ENCODE measurements at regions not wholly inside any gene's neighbourhood (a gene's known extent, or its start where the extent isn't known, plus 50 kb on each side); places are given as distances from the start of the nearest gene placed in this dataset.

DNA sequence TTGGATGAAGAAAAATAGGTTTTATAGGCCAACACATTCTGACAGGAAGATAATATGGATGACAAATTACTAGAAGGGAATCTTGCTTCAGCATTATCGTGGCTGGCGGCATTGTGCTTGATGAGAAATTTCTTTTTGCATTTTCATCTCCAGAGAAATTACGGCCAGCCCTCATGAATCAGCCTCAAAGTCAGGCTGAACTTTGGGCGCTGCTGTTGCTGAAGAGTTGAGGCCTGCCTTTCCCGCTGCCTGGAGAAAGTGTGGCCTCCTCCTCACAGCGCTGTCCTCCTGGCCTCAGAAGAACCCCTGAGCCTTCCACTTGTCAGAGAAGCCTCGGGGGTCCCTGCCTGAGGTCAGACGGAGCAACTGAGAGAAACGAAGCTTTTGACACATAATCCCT is 272.4 kb upstream of the KCNIP4 start:
- DNase-seq (ENCODE audit: low read depth in 2 of 2), result no peak

GRCh38 chr4:22217480-22217879 is 268.9 kb upstream of the KCNIP4 start:
- DNase-seq (ENCODE audit: low read depth in 2 of 2), result no peak

DNA sequence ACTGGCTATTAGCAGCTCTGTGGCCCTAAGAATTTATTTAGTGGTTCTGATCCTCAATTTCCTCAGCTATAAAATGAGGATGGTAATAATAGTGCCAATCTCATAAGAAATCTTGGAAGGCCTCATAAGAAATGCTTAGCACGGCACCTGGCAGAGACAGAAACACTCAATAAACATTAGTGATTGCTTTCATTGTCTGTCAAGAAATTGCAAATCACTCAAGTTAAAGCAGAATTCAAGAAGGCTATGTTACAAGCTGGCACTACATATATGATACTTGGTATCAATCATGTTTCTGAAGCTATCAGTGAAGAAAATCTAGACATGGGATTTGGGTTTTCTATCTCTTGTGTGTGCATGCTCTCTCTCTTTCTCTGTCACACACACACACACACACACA is 267.7 kb upstream of the KCNIP4 start:
- DNase-seq (ENCODE audit: low read depth in 2 of 2), result no peak

GRCh38 chr4:22215084-22215483 is 266.5 kb upstream of the KCNIP4 start:
- no peak for DNase-seq (ENCODE audit: low read depth in 2 of 2)

DNA sequence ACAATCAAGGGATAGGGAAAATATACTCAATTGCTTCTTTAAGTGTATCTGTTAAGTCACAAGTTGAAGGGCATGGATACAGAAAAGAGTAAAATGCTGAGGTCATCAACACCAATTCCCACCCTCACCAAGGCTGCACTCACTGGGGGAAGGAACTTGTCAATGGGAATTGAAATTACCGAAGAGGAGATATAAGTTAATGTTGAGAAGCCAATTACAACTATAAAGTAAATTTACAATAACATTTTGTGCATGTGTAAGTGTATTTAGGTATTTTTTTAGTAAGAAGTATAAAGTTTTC is 255.1 kb upstream of the KCNIP4 start:
- no peak for DNase-seq (ENCODE audit: low read depth in 2 of 2)

DNA sequence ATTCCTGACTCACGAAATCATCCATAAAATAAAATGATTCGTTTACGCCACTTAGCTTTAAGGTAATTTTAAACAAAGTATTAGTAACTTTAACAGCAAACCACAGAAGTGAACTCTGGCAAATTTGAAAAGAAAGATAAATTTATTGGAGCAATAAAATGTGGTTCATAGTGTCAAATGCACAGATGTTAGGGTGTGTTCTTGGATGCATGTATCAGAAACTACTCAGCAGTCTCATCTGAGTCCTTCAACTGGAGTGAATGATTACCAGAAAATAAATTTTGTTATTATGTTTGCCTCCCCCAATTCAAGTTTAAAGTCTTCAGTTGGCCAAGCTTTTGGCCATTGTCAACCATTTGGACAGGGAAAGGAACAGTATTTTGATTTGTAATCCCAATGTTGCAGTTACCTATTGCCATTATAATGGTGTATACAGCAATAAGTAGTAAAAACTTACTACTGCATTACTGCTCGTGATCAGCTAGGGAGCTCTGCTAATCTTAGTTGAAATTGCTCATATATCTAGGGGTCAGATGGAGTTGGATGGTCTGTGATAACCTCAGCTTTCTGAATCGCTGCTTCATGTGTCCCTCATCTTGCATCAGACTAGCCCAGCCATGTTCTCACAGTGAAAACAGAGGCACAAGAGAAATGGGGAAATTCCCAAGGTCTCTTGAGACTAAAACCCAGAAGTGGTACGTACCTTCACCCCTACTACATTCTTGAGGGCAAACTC is 254.6 kb upstream of the KCNIP4 start:
- DNase-seq (ENCODE audit: low read depth in 2 of 2), result no peak

- DNase-seq (ENCODE audit: low read depth in 2 of 2), result no peak
These were observed 253.8 kb upstream of the KCNIP4 start for GRCh38 chr4:22202246-22202974.

- DNase-seq (ENCODE audit: low read depth in 2 of 2), result no peak
These were observed 252.7 kb upstream of the KCNIP4 start for GRCh38 chr4:22201256-22201655.

GRCh38 chr4:22196551-22196950 is 248.0 kb upstream of the KCNIP4 start:
- no peak for DNase-seq (ENCODE audit: low read depth in 2 of 2)

GRCh38 chr4:22192084-22192511 is 243.5 kb upstream of the KCNIP4 start:
- DNase-seq (ENCODE audit: low read depth in 2 of 2), result no peak

GRCh38 chr4:22191565-22191964 is 243.0 kb upstream of the KCNIP4 start:
- no peak for DNase-seq (ENCODE audit: low read depth in 2 of 2)

- no peak for DNase-seq (ENCODE audit: low read depth in 2 of 2)
These were observed 242.3 kb upstream of the KCNIP4 start for GRCh38 chr4:22190855-22191254.

DNA sequence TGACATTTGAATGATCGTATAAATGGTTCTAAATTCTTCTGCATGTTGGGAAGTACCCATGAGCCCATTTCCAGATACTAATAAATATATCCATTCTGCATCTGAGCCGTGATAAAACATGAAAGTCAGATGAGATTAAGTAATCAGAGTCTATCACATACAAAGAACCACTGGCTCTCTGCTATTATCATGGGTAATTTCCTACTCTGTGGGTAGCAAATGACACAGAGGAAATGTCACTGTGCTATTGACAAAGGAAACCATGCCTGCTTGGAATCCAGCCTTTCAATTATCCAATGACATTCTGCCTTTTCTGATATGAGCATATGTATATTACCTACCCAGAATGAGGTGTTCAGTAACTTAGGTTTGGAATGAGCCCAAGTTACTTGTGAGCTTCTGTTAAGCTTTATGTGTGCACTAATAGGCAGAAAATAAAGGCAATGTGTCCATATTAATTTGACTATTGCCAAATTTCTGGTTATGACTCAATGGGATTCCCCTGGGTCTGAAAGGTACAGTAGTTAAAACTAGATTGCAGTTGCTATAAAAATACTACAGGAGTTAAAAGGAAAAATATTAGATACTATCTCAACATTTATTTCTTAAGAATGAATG is 238.7 kb upstream of the KCNIP4 start:
- no peak for DNase-seq (ENCODE audit: low read depth in 2 of 2)

DNA sequence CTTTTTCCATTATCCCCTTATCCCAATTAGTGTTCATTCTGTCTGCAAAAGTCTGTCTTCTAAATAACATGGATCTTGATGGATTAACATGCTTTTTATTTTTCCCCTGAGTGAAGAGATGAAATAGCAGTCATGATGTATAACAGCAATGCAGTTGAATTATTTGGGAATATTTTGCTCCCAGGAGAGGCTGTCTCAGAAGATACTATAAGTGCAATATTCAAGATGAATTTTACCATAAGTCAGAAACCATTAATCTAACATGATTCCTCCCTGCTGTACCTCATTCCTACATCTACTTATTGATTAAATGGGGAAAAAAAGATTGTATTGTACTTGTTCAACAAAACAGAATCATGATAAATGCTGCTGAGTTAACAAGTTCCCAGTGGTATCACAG is 233.2 kb upstream of the KCNIP4 start:
- no peak for DNase-seq (ENCODE audit: low read depth in 2 of 2)

GRCh38 chr4:22179124-22179874 is 230.7 kb upstream of the KCNIP4 start:
- DNase-seq (ENCODE audit: low read depth in 2 of 2), result no peak

GRCh38 chr4:22174640-22175039 is 226.1 kb upstream of the KCNIP4 start:
- no peak for DNase-seq (ENCODE audit: low read depth in 2 of 2)

DNA sequence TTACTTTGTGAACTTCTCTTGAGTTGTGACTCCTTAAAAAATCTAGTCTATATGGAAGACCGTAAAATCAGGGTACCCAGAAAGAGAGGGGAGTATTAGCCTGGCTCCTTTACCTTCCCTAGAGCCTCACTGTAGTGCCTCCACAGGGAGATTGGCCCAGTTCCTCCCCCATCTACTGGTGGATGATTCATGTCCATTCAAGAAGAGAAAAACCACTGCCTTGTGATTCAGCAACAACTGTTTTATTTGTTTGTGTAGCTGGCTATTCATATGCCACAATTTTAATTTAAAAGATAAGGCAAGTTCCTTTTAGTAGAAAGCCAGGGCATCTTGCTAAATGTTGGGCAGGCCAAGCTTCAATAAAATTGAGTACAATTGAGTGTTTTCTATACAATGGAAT is 221.8 kb upstream of the KCNIP4 start:
- no peak for DNase-seq (ENCODE audit: low read depth in 2 of 2)

GRCh38 chr4:22167201-22167600 is 218.6 kb upstream of the KCNIP4 start:
- no peak for DNase-seq (ENCODE audit: low read depth in 2 of 2)

GRCh38 chr4:22162454-22162853 is 213.9 kb upstream of the KCNIP4 start:
- DNase-seq (ENCODE audit: low read depth in 2 of 2), result no peak

- DNase-seq (ENCODE audit: low read depth in 2 of 2), result no peak
These were observed 182.2 kb upstream of the KCNIP4 start for GRCh38 chr4:22130741-22131140.

DNA sequence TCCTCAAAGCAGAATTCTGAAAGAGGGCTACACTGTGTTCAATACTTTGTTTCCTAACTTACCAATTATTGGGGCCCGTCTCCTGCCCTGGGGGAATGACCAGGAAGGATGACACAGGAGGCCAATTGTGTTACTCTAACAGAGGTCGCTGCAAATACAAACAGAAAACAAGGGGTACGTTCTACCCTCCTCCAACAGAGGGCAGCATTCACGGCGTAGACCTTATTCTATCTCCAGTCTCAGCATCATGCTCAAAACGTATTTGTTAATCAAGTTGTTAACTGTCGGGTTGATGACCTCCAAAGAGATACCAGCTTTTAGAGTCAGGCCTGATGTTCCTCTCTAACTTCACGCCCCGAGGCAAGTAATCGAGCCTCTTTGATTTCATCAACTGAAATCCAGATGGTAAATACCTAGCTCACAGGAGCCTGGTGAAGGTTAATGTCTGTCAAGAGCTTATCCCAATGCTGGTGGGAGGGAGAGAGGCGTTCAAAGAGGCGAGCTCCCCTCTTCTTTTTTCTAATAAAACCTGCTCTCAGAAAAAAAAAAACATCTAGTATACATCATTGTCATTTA is 181.0 kb upstream of the KCNIP4 start:
- DNase-seq (ENCODE audit: low read depth in 2 of 2), result no peak

- no peak for DNase-seq (ENCODE audit: low read depth in 2 of 2)
These were observed 173.5 kb upstream of the KCNIP4 start for GRCh38 chr4:22122062-22122461.
